WERI-Rb-1 (cell line): ENCODE measurements at regions not wholly inside any gene's neighbourhood (a gene's known extent, or its start where the extent isn't known, plus 50 kb on each side); places are given as distances from the start of the nearest gene placed in this dataset.

Experiments used
- DNase-seq: peaks from one replicate; pipeline ENCODE4 v3.0.0-alpha.2; 2020
- H3K27ac ChIP-seq: fragments of 250-450 bp; sonication (Bioruptor Pico); 2 replicates; pipeline ENCODE4 v1.5.1; 2020; ENCODE audit warnings: mild to moderate bottlenecking, moderate library complexity
- H3K27me3 ChIP-seq: fragments of 250-450 bp; sonication (Bioruptor Pico); 2 replicates; pipeline ENCODE4 v1.5.1; 2021; ENCODE audit warnings: mild to moderate bottlenecking, low read depth, moderate library complexity; ENCODE audit not compliant: insufficient read depth, severe bottlenecking
- H3K36me3 ChIP-seq: fragments of 250-450 bp; sonication (Bioruptor Pico); 2 replicates; pipeline ENCODE4 v1.5.1; 2020; ENCODE audit warnings: mild to moderate bottlenecking, moderate library complexity
- H3K4me3 ChIP-seq: 2 replicates; pipeline ENCODE4 v1.5.1; 2011; ENCODE audit warnings: low read depth, mild to moderate bottlenecking, control low read depth, low read length
- H3K9me3 ChIP-seq: fragments of 250-450 bp; sonication (Bioruptor Pico); 2 replicates; pipeline ENCODE4 v1.5.1; 2021; ENCODE audit warnings: mild to moderate bottlenecking, moderate library complexity; ENCODE audit not compliant: severe bottlenecking
- CTCF ChIP-seq: IDR thresholded peaks from 2 replicates; pipeline ENCODE4 v1.5.1; 2011; ENCODE audit warnings: low read depth, mild to moderate bottlenecking, control low read depth, inconsistent platforms, low read length

- no peak for DNase-seq
- Histone ChIP-seq H3K9me3 (no peaks in the 10 kb centered on the region), H3K36me3 (no peaks in the 10 kb centered on the region), H3K4me3 (no peak overlapping the region), H3K27me3 (no peaks in the 10 kb centered on the region), H3K27ac (no peak overlapping the region)
- TF ChIP-seq CTCF = no peak
These were observed 96.0 kb downstream of the RASSF9 start for GRCh38 chr12:85740186-85740585.

GRCh38 chr12:85741046-85741445 is 95.2 kb downstream of the RASSF9 start:
- Histone ChIP-seq H3K4me3 (no peak overlapping the region), H3K36me3 (no peaks in the 10 kb centered on the region), H3K27ac (no peak overlapping the region), H3K9me3 (no peaks in the 10 kb centered on the region), H3K27me3 (no peaks in the 10 kb centered on the region)
- no peak for TF ChIP-seq CTCF
- no peak for DNase-seq

GRCh38 chr12:85747941-85748495 is 88.2 kb downstream of the RASSF9 start:
- Histone ChIP-seq H3K27ac (no peak overlapping the region), H3K36me3 (no peaks in the 10 kb centered on the region), H3K27me3 (no peaks in the 10 kb centered on the region), H3K9me3 (no peaks in the 10 kb centered on the region), H3K4me3 (no peak overlapping the region)
- no peak for DNase-seq
- no peak for TF ChIP-seq CTCF
